ENCODE measurements at regions not wholly inside any gene's neighbourhood (a gene's known extent, or its start where the extent isn't known, plus 50 kb on each side); places are given as distances from the start of the nearest gene placed in this dataset.

GRCh38 chr21:41671212-41671762 lies 95.6 kb downstream of the RIPK4 start:
- no peak for DNase-seq (ENCODE audit: low read depth)

GRCh38 chr21:41670056-41670805 lies 96.6 kb downstream of the RIPK4 start:
- no peak for DNase-seq (ENCODE audit: low read depth)

DNA sequence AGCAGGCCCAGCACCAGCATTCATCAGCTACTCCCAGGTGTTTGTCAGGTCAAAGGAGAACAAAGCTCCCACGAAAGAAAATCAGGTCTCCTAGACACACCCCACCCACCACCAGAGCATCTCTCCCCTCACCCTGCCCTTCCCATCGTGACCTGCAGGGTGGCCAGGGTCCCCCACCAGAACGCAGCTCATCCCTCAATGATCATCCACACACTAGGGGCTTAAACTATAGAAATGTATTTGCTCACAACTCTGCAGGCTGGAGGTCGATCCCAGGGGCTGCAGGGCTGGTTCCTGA lies 97.4 kb downstream of the RIPK4 start:
- no peak for DNase-seq (ENCODE audit: low read depth)

DNA sequence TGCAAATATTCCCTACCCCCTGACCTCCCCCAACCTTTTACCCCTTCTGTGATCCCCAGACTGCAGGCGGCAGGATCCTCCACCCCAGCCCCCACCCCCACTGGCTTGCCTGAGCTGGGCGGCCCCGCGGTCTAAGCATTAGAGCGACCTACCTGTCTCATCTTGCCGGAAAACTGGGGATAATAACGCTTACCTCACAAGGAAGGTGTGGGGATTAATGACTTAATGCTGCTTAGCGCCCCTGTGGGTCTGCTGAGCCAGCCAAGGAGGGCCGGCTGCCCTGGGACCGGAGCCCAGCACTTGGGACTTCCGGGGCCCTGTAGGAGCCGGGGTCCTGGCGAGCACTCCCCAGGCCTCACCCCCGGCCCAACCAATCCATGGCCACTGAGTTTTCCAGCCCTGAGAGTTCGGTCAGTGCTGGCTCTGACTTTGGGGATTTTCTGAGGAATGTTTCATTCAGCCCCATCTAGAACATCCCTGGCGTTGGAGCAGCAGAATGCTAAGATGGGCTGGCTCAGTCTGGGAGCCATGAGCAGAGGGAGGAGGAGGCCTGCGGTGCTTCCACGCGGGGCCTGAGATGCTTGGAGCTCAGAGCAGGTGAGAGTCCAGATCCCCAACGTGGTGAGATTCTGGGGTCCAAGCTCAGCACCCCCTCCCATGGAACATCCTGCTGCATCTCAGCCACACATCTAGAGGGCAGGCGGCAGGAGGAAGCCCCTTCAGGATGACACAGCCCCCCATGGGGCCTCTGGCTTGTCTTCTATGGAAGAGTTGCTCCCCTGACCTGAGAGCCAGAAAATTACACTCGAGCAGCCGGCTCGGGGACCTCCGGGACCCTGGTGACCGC lies 97.9 kb downstream of the RIPK4 start:
- no peak for DNase-seq (ENCODE audit: low read depth)

- no peak for DNase-seq (ENCODE audit: low read depth)
These were observed 98.8 kb downstream of the RIPK4 start for GRCh38 chr21:41668051-41668541.

- no peak for DNase-seq (ENCODE audit: low read depth)
These were observed 99.7 kb downstream of the RIPK4 start for GRCh38 chr21:41667136-41667535.

DNA sequence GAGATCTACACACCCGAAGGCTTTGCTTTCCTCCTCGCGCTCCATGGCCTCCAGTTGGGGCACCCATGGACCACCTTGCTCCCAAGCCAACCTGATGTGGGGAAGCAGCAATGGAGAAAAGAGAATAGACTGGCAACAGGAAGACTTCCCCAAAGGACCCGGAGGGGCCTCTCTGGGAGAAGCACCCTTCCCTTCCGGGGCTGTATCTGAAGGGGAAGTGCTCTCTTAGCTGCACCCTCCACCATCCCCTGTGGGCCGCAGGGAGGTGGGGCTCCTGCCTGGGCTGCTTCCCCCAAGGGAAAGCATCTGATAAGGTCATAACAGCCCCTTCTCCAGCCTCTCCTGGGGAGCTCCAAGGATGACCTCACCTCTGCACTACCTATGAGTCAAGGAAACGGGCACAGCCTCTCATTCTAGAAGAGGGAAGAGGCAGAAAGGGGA lies 100.2 kb downstream of the RIPK4 start:
- DNase-seq (ENCODE audit: low read depth) = no peak

DNA sequence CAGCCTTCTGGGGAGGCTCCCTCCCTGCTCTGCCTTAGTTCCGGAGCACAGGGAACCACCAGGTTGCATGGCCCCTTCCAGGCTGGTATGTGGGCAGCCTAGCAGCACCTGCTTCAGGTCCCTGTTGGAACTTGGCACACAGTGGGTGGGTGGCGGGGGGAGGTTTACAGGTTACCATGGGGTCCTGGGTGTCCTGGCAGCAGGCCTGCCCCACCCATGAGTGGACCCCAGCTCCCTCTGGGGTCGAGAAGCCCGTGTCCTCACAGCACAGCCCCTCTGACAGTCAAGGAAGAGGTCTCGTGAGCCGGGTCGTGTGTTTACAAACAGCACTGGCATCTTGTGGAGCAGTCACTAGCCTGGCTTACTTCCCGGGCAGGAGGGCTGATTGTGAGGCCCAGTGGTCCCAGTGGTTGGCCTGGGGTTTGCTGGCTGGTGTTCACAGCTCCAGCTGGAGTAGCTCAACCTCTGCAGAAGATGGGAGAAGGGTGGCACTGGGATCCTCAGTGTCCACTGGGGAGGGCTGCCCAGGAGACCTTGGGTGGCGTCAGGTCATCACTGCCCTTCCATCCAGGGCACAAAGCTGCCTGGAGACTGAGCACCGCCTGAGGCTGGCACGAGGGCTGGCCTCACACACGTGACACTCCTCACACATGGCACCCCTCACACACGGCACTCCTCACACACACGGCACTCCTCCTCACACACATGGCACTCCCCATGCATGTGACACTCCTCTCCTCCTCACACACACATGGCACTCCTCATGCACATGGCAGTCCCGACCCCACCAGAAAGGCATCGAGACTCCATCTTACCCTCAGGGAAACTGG lies 100.9 kb downstream of the RIPK4 start:
- DNase-seq (ENCODE audit: low read depth) = no peak

GRCh38 chr21:41664881-41665765 lies 101.7 kb downstream of the RIPK4 start:
- DNase-seq (ENCODE audit: low read depth) = peak; percentile 84

- DNase-seq (ENCODE audit: low read depth) = no peak
These were observed 102.8 kb downstream of the RIPK4 start for GRCh38 chr21:41663805-41664788.

GRCh38 chr21:41662761-41663160 lies 104.1 kb downstream of the RIPK4 start:
- DNase-seq (ENCODE audit: low read depth) = no peak

- DNase-seq (ENCODE audit: low read depth) = no peak
These were observed 104.7 kb downstream of the RIPK4 start for GRCh38 chr21:41662161-41662560.

- no peak for DNase-seq (ENCODE audit: low read depth)
These were observed 106.1 kb downstream of the RIPK4 start for GRCh38 chr21:41660748-41661147.

DNA sequence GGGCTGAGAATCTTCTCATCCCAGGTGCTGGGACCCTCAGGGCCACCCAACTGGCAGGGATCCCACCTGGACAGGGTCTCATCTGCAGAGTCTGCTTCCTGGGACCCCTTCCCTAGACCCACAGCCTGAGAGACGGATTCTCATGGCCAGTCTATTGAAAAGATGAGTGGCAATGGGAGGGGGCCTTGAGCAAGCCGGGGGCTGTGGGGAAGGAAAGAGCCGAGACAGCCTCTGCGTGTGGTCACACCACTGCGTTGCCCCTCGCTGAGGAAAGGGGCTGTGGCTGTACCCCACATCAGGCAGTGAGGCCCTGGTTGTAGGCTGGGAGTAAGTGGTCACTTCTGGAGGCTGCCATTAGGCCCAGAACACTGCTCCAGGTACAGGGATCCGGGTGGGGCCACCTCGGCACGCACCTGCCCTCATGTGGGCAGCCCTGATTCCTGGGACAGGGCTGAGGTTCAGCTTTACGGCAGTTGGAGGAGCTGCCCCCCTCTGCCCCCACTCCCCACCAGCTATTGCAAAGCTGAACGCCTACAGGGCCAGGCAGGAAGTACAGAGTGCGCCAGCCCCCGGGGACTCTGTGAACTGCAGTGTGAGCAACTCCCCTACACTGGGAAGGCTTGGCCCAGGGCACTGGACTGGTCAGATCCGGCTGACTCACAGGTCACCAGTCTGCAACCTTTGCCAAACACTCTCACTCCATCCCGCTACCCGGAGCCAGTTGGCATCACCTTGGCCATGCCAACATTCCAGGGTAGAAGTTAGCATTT lies 106.9 kb downstream of the RIPK4 start:
- peak; percentile 47 for DNase-seq (ENCODE audit: low read depth)

GRCh38 chr21:41656946-41657525 lies 109.8 kb downstream of the RIPK4 start:
- DNase-seq (ENCODE audit: low read depth) = no peak

- DNase-seq (ENCODE audit: low read depth) = no peak
These were observed 111.6 kb downstream of the RIPK4 start for GRCh38 chr21:41655259-41655658.

GRCh38 chr21:41653954-41654491 lies 112.8 kb downstream of the RIPK4 start:
- no peak for DNase-seq (ENCODE audit: low read depth)

GRCh38 chr21:41653243-41653953 lies 113.5 kb downstream of the RIPK4 start:
- no peak for DNase-seq (ENCODE audit: low read depth)

Measured in stromal cell of bone marrow (primary cell).